ENCODE measurements at regions not wholly inside any gene's neighbourhood (a gene's known extent, or its start where the extent isn't known, plus 50 kb on each side); places are given as distances from the start of the nearest gene placed in this dataset.

GRCh38 chr13:83730674-83731073 lies 151.6 kb downstream of the SLITRK1 start:
- POLR2A ChIA-PET (ENCODE audit: unreplicated experiment) = no interaction called here
- ATAC-seq (ENCODE audit: low read depth) (no peak), DNase-seq (no peak)
- Histone ChIP-seq H3K9ac (ENCODE audit: low read depth, low read length) (no peak overlapping the region), H3K4ac (ENCODE audit: low read depth, low read length) (no peak overlapping the region), H3K4me3 (ENCODE audit: insufficient read depth, low read depth, low read length) (no peak overlapping the region), H4K8ac (ENCODE audit: low read depth in 2 of 2, low read length in 2 of 2) (no peak overlapping the region), H3K56ac (ENCODE audit: extremely low read depth, insufficient read depth, low read length) (no peak overlapping the region), H4K91ac (ENCODE audit: insufficient read depth, low read depth, low read length) (no peak overlapping the region), H3K27ac (ENCODE audit: insufficient read depth, low read length) (no peak overlapping the region), H2BK5ac (ENCODE audit: low read depth, low read length, poor library complexity, severe bottlenecking) (no peak overlapping the region), H3K9me3 (ENCODE audit: control insufficient read depth, insufficient read depth, low read length) (no peaks in the 10 kb centered on the region), H2AK9ac (replicated peaks; ENCODE audit: low read depth, low read length, poor library complexity) (no peak overlapping the region), H2AK5ac (ENCODE audit: low read depth, low read length) (no peak overlapping the region), H3K36me3 (ENCODE audit: control insufficient read depth, insufficient read depth, low read length) (no peaks in the 10 kb centered on the region), H4K20me1 (ENCODE audit: insufficient read depth, low read length) (no peaks in the 10 kb centered on the region), H3K14ac (replicated peaks; ENCODE audit: low read depth, low read length) (no peak overlapping the region), H3K23ac (ENCODE audit: low read depth, low read length) (no peak overlapping the region), H3K4me2 (ENCODE audit: low read depth, low read length) (no peak overlapping the region), H3K9me1 (ENCODE audit: insufficient read depth, low read length) (no peaks in the 10 kb centered on the region), H3K79me1 (ENCODE audit: low read depth in 1 of 2, low read length in 2 of 2) (no peaks in the 10 kb centered on the region), H3K4me1 (ENCODE audit: control insufficient read depth, insufficient read depth, low read length) (no peaks in the 10 kb centered on the region), H2AFZ (replicated peaks; ENCODE audit: low read length, poor library complexity) (no peak overlapping the region), H4K5ac (ENCODE audit: low read depth, low read length) (no peak overlapping the region), H2BK120ac (ENCODE audit: low read depth, low read length) (no peak overlapping the region), H2BK15ac (ENCODE audit: low read depth, low read length) (no peak overlapping the region), H3K27me3 (ENCODE audit: control insufficient read depth, insufficient read depth, low read length) (no peaks in the 10 kb centered on the region), H2BK20ac (ENCODE audit: low read depth, low read length) (no peak overlapping the region), H3K18ac (ENCODE audit: low read depth, low read length) (no peak overlapping the region)
- in situ Hi-C loops (cut with MboI; ENCODE audit: low sequenced_read_pairs) (no loop called here), intact Hi-C loops (cut with micrococcal nuclease) (no loop called here), dilution Hi-C loops (cut with HindIII; ENCODE audit: low sequenced_read_pairs, unreplicated experiment) (no loop called here)
- WGBS, 2 experiments (ENCODE audit: extremely low coverage in 2 of 2, insufficient read length in 1 of 2) = 100% methylated on average over 1 of the region's 6 CpGs; no CpG with 5 or more reads in 1 of the 2 experiments
- TF ChIP-seq NFE2L2 (IDR thresholded peaks at IDR 0.05; ENCODE audit: low read depth, low read length) (no peak), CTCF (conservative IDR thresholded peaks at IDR 0.05; ENCODE audit: low read depth, low read length) (no peak), POLR2A (IDR thresholded peaks at IDR 0.05; ENCODE audit: low read depth, low read length) (no peak), MAFK (IDR thresholded peaks at IDR 0.05; ENCODE audit: low read depth, low read length) (no peak), ELK1 (IDR thresholded peaks at IDR 0.05; ENCODE audit: borderline replicate concordance, low read depth, low read length) (no peak), MAZ (IDR thresholded peaks at IDR 0.05; ENCODE audit: borderline replicate concordance, low read depth, low read length) (no peak), CHD1 (IDR thresholded peaks at IDR 0.05; ENCODE audit: low read depth, low read length) (no peak), MXI1 (IDR thresholded peaks at IDR 0.05; ENCODE audit: borderline replicate concordance, low read depth, low read length) (no peak), SMC3 (IDR thresholded peaks at IDR 0.05; ENCODE audit: low read depth, low read length) (no peak), CEBPB (IDR thresholded peaks at IDR 0.05; ENCODE audit: low read depth, low read length) (no peak), RCOR1 (IDR thresholded peaks at IDR 0.05; ENCODE audit: insufficient replicate concordance, low read length) (no peak), RAD21 (IDR thresholded peaks at IDR 0.05; ENCODE audit: low read length) (no peak)
- no TSS peak for BruUV-seq (replicated peaks)
- CTCF ChIA-PET = no interaction called here

All from IMR-90 (cell line).